ENCODE measurements at regions not wholly inside any gene's neighbourhood (a gene's known extent, or its start where the extent isn't known, plus 50 kb on each side); places are given as distances from the start of the nearest gene placed in this dataset.

- no peak for DNase-seq (ENCODE audit: low read depth, low spot score)
- Histone ChIP-seq H3K4me1 (ENCODE audit: control insufficient read depth, insufficient read depth, low read length) (no peaks in the 10 kb centered on the region), H3K4me3 (no peak overlapping the region), H3K4me2 (ENCODE audit: control insufficient read depth, insufficient read depth) (no peak overlapping the region), H3K9me3 (replicated peaks; ENCODE audit: control insufficient read depth, insufficient read depth, low read length) (no peaks in the 10 kb centered on the region), H2AFZ (ENCODE audit: control insufficient read depth, low read depth, low read length) (no peak overlapping the region), H3K9ac (ENCODE audit: control insufficient read depth, insufficient read depth, low read length) (no peak overlapping the region), H3K36me3 (ENCODE audit: control insufficient read depth in 2 of 2, insufficient read depth in 2 of 2, low read length in 1 of 2) (no peaks in the 10 kb centered on the region), H4K20me1 (ENCODE audit: control insufficient read depth, insufficient read depth) (no peaks in the 10 kb centered on the region), H3K27ac (ENCODE audit: control insufficient read depth, insufficient read depth) (no peak overlapping the region), H3K27me3 (replicated peaks in 1 of 2; ENCODE audit: control insufficient read depth in 2 of 2, insufficient read depth in 2 of 2, low read length in 1 of 2) (no peaks in the 10 kb centered on the region), H3K79me2 (ENCODE audit: control insufficient read depth, insufficient read depth, low read length) (no peaks in the 10 kb centered on the region)
- ChIA-PET SMC1A (ENCODE audit: uncharacterized antibody, unreplicated experiment) (interaction anchor here (1.2 kb wide), 2 partner anchors 14 to 400 kb away, joined by 3 to 4 read pairs; no protein-coding TSS in a partner anchor), POLR2A (interaction anchor here (1.6 kb wide), 1 partner anchor 9 kb away, joined by 3 read pairs; no protein-coding TSS in a partner anchor), CTCF (no interaction called here), RAD21 (ENCODE audit: unreplicated experiment) (interaction anchor here (0.6 to 1.5 kb wide), 2 partner anchors 31 to 50 kb away, joined by 3 to 5 read pairs; no protein-coding TSS in a partner anchor)
- no TSS peak for BruUV-seq (replicated peaks)
- no peak for ATAC-seq
- FAIRE-seq, result no peak
- in situ Hi-C loops (cut with MboI) (no loop called here), intact Hi-C loops (cut with micrococcal nuclease; ENCODE audit: unreplicated experiment) (no loop called here)
- 6% methylated on average over 10 of the region's 10 CpGs for WGBS (ENCODE audit: insufficient coverage, insufficient replicate concordance, low lambda C conversion rate, missing lambda C conversion rate)
- no peak for TF ChIP-seq CTCF (IDR thresholded peaks at IDR 0.05 in 2 of 3, conservative IDR thresholded peaks at IDR 0.05 in 1 of 3; ENCODE audit: control insufficient read depth in 2 of 3, extremely low read depth in 1 of 3, insufficient read depth in 1 of 3, low read depth in 3 of 3, low read length in 3 of 3)
- TF ChIP-seq, protein P1, sequence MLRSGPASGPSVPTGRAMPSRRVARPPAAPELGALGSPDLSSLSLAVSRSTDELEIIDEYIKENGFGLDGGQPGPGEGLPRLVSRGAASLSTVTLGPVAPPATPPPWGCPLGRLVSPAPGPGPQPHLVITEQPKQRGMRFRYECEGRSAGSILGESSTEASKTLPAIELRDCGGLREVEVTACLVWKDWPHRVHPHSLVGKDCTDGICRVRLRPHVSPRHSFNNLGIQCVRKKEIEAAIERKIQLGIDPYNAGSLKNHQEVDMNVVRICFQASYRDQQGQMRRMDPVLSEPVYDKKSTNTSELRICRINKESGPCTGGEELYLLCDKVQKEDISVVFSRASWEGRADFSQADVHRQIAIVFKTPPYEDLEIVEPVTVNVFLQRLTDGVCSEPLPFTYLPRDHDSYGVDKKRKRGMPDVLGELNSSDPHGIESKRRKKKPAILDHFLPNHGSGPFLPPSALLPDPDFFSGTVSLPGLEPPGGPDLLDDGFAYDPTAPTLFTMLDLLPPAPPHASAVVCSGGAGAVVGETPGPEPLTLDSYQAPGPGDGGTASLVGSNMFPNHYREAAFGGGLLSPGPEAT (IDR thresholded peaks at IDR 0.05; ENCODE audit: low read depth), result no peak
- no peak for TF ChIP-seq MTA3 (IDR thresholded peaks at IDR 0.05; ENCODE audit: borderline replicate concordance, low read length)
- no peak for TF ChIP-seq SPI1 (IDR thresholded peaks at IDR 0.05; ENCODE audit: borderline replicate concordance, insufficient read depth, low read depth, low read length)
- no peak for TF ChIP-seq HDAC2 (IDR thresholded peaks at IDR 0.05)
- no peak for TF ChIP-seq NR2C1 (IDR thresholded peaks at IDR 0.05)
- TF ChIP-seq, protein P2, sequence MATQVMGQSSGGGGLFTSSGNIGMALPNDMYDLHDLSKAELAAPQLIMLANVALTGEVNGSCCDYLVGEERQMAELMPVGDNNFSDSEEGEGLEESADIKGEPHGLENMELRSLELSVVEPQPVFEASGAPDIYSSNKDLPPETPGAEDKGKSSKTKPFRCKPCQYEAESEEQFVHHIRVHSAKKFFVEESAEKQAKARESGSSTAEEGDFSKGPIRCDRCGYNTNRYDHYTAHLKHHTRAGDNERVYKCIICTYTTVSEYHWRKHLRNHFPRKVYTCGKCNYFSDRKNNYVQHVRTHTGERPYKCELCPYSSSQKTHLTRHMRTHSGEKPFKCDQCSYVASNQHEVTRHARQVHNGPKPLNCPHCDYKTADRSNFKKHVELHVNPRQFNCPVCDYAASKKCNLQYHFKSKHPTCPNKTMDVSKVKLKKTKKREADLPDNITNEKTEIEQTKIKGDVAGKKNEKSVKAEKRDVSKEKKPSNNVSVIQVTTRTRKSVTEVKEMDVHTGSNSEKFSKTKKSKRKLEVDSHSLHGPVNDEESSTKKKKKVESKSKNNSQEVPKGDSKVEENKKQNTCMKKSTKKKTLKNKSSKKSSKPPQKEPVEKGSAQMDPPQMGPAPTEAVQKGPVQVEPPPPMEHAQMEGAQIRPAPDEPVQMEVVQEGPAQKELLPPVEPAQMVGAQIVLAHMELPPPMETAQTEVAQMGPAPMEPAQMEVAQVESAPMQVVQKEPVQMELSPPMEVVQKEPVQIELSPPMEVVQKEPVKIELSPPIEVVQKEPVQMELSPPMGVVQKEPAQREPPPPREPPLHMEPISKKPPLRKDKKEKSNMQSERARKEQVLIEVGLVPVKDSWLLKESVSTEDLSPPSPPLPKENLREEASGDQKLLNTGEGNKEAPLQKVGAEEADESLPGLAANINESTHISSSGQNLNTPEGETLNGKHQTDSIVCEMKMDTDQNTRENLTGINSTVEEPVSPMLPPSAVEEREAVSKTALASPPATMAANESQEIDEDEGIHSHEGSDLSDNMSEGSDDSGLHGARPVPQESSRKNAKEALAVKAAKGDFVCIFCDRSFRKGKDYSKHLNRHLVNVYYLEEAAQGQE (IDR thresholded peaks at IDR 0.05; ENCODE audit: low read depth, low read length), result no peak
- no peak for TF ChIP-seq YBX1 (IDR thresholded peaks at IDR 0.05)
- no peak for TF ChIP-seq NBN (IDR thresholded peaks at IDR 0.05)
- no peak for TF ChIP-seq MYB (IDR thresholded peaks at IDR 0.05; ENCODE audit: borderline replicate concordance, low read depth, low read length)
- TF ChIP-seq ZZZ3 (IDR thresholded peaks at IDR 0.05; ENCODE audit: control insufficient read depth, insufficient read length, low read depth), result no peak
- no peak for TF ChIP-seq NFYA (IDR thresholded peaks at IDR 0.05; ENCODE audit: borderline replicate concordance, low read depth, low read length)
- TF ChIP-seq, protein P3, sequence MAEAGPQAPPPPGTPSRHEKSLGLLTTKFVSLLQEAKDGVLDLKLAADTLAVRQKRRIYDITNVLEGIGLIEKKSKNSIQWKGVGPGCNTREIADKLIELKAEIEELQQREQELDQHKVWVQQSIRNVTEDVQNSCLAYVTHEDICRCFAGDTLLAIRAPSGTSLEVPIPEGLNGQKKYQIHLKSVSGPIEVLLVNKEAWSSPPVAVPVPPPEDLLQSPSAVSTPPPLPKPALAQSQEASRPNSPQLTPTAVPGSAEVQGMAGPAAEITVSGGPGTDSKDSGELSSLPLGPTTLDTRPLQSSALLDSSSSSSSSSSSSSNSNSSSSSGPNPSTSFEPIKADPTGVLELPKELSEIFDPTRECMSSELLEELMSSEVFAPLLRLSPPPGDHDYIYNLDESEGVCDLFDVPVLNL (IDR thresholded peaks at IDR 0.05; ENCODE audit: low read depth, low read length), result no peak
- no peak for TF ChIP-seq SREBF1 (IDR thresholded peaks at IDR 0.05; ENCODE audit: low read length)
- TF ChIP-seq SMARCA5 (IDR thresholded peaks at IDR 0.05), result no peak
- no peak for TF ChIP-seq MEF2A (IDR thresholded peaks at IDR 0.05; ENCODE audit: insufficient read depth, low read depth, low read length)
- no peak for TF ChIP-seq TCF3 (IDR thresholded peaks at IDR 0.05; ENCODE audit: borderline replicate concordance, insufficient read depth, low read depth, low read length)
These were observed 819.2 kb downstream of the UQCRFS1 start for GRCh38 chr19:28393574-28394336.
